AG08395 (cell line): ENCODE measurements at regions not wholly inside any gene's neighbourhood (a gene's known extent, or its start where the extent isn't known, plus 50 kb on each side); places are given as distances from the start of the nearest gene placed in this dataset.

Experiments
- DNase-seq: peaks from one replicate; pipeline ENCODE4 v3.0.0; 2012; ENCODE audit warnings: mixed read lengths, low spot score

DNA sequence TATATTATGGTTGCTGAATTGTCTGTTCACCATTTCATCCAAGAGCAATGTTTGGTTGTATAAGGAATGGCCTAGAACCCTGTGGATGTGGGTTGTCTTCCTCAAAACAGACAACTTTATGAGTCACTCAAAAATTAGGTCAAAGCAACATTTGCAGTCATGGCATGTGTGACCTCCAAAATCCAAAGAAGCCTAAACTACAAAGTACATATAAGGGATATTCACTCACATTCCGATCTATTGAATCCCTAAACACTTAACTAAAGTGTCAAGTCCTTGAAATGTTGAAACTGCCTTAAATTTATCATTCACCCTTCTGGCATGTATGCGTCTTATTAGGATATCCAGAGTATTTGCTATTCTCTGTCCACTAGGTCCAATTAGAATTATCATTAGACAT, 491.5 kb downstream of the NUF2 start:
- no peak for DNase-seq

DNA sequence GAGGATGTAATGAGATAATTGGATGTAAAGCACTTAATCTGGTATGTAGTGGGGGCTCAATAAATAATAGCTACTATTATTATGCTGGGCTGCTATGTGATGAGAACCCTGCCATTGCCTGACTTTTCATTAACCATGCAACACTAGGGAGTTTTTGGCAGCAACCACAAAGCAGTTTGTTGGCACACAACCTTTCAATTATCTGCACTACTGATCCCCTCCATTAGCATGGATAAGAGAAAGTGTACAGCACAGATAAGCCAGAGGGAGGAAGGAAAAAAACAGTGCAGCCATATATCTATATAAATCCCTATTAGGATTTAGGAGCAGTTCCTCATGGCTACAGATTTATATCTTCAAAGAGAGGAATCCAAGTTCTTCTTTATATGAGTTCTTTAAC, 498.5 kb downstream of the NUF2 start:
- DNase-seq: no peak

DNA sequence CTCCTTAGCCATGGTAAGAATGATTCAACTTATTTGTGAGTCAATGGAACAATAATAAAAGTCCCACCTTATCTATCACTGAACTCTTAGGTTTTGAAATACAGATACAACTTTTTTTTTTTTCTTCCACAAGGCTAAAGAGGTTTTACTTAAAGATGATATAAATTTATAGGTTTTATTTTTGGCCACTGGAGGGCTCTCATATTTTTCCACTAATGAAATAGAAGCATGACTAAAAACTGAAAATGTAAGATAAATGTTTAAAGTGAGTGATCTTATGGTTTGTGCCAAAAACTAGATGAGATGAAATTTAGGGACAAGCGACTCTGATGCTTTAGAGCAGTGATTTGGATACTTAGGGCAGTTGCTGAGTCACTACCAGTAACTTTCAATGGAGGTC, 499.0 kb downstream of the NUF2 start:
- DNase-seq: peak; percentile 13

DNA sequence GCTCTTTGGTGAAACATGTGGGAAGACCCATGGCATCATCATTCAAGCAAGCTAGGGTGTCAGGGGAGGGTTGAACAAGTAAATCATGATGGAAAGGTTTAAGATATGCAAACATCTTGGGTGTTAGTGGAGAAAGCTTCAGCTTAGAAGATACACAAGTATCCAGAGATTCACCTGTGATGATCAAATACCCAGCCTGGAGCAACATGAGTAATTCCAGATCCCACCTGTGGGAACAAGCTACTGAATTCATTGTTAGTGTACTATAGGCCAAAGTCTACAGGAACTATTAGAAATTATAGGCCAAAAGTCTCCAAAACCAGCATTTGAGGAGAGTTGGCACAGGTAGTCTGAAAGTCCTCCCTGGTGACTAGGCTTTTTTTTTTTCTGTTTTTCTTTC, 499.9 kb downstream of the NUF2 start:
- DNase-seq: no peak

DNA sequence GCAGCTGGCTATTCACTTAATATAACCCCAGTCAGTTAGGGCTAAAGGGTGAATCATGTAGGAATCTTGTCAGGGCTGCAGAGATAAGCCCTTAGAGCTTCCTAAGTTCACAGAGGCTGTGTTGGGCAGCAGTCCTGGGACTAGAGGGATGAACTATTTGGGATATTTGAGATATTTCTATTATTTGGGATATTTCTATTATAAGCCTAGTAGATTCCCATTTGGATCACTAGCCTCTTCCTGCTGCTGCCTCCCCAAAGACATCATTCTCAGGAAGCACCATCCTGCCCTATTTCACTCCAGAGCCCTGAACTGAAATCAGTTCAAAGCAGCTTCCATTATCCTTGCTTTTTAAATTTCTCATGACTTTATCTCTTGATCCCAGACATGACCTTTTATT, 501.3 kb downstream of the NUF2 start:
- no peak for DNase-seq

DNA sequence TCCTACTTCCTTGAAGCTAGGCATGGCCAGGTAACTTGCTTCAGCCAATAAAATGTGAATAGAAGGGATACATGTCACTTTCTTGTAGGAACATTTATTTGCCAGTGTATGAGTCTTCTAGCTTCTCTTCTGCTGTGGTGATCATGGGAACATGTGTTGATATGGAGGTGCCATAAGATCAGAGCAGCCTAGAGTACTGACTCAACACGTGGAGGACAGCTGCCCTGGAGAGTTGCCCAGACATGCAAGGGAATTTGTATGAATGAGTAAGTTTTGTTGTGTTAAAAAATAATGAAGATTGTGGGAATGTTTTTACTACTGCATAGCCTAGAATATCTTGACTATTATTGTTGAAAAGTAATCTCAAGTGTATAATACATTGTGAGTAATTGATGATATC, 502.3 kb downstream of the NUF2 start:
- peak; percentile 84 for DNase-seq

DNA sequence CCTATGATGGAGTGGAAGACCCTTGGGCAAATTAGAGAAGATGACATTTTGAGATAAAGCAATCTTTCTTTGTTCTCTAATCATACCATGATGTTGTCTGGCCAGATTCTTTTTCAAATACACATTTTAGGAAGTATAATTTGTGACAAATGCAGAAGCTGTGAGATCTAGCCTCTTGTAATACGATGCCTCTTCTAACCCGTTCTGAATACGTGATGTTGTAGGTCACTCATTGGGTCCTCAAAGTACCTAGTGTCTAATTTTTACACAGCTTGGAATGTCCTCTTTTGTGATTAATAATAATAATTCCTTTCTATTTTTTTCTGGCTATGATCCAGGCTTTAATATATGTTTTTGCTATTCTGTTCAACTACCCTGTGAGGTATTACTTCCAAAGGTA, 502.7 kb downstream of the NUF2 start:
- peak; percentile 19 for DNase-seq

DNA sequence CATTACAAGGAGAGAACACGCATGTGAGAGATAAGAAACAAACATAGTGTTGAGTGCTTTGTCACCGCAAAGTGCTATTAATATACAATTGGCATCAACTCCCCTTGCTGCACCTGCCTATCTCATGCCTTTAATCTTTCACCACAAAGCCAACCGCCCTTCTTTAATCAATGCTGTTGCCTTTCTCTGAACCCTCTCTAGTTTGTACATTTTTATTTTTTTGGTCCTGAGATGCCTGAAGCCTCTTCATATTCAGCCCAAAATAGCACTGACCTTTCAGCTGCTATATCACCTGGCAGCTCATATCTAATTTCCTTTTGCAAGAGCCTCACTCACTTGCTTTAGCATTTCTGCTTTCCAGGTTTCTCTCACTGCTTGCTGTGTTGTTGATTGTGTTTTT, 504.7 kb downstream of the NUF2 start:
- DNase-seq: no peak

DNA sequence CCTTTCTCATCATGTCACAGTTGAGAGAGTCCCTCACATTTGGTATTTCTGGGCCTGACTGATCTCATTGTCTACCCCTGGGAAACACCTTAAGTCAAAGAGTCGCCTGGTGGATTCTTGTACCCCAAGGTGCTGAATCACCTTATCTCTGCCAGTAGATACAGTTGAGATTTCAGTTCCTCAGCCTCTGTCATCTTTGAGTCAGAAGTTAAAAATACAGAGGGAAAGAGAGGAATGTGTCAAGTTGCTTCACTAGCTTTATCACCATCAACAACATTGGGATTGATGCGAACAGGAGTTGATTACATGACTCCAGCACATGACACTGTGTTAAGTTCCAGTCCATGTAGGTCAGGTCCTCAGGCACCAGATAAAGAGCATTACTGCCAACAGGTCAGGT, 513.0 kb downstream of the NUF2 start:
- no peak for DNase-seq

DNA sequence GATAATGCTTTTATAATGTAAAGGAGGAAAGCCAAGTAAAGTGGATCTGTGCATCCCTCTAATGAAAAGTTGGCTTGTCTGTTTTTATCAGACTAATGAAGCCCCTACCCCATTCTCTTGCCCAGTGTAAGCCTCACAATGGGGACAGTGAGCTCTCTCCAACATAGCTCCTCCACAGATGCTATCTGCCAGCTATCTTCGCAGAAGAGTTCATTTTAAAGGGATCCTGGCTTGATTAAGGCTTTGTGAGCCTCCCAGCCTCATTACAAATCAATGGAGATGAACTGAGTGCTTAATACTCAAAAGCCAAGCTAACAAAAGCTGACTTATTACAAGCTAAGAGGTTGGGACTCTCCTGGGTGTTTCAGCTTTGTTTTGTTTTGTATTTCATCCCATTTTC, 514.7 kb downstream of the NUF2 start:
- DNase-seq: no peak

DNA sequence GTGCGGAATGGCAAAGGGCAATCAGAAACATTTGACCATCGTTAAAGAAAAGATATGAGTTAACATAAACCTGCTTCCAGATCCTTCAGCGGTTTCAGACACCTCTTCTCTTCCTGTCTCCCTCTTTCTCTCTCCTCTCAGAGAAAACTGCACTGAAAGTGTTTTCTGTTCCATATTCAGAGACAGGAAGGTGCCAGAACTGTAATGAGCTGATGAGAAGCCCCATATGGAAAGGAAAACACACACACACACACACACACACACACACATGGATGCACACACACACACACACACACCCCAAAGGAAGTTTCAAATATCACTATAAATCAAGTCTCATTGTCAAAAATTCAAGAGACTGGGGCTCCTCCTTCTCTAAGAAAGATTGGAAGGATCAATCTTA, 515.5 kb downstream of the NUF2 start:
- DNase-seq: no peak

DNA sequence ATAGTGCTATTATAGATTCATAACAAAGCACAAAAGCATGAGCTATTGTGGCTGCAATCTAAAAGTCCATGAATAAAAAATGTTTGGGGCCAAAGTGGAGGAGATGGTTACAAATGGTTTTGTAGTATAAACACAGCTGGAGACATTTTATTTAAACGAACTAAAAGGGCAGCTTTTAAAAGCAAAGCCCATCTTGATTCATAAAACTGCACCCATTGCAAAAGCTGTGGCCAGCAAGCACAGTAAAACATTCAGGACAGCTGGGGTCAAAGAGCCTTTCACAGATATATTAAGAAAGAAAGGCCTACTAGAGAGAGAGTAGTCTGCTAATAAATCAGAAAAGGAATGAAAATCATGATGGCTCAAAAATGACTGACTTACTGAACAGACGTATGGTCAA, 520.8 kb downstream of the NUF2 start:
- peak; percentile 3 for DNase-seq

DNA sequence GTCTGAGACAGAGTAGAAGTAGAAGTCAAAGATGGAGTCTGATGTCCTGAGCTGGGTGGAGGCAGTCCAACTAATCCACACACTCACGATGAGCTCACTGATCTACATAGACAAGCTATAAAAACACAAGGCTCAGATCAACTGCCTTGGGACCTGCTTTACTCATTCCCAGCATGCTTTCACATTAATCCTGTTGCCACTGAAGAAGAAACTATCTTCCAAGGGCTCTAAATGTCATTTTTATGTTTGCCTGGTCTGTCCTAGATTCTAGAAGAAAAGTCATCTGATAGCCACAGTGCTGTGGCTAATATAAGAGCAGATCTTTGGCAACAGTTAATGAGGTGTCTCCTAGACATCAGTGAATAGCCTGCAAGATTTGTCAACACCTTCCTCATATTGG, 522.7 kb downstream of the NUF2 start:
- DNase-seq: peak; percentile 85

DNA sequence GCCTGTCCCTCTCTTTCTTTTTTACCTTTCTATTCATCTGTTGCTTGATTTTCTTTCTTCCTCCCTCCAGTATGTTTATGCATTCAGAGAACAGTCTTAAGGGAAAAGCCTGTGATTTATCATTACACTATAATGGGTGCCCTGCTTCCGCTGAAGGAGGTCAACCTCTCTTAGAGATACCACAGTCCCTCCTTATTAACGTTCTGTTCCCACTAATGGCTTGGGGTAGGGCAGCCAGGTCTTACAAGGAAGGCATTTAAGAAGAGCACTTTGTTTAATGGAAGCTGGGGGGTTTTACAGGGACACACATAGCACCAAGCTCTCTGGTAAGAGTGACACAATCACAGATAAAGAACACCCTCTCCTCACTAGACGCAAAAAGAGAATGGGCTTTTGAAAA, 523.5 kb downstream of the NUF2 start:
- no peak for DNase-seq

DNA sequence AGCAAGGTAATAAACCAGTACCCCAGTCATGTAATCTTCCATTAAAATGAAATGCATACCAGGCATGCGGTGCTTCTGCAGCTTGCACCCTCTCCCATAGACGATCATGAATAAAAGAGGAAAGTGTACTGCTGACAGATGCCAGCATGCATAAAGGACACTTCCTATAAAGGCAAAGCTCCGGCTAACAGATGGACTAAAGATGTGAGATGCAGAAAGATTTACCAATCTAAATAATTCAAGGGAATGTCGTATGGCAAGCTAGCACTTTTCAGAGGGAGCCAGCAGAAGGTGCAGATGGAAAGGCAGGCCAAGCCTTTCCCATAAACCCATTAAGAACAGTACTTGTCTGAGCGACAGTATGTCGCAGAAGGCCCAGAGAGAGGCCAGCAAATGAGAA, 542.0 kb downstream of the NUF2 start:
- DNase-seq: no peak

DNA sequence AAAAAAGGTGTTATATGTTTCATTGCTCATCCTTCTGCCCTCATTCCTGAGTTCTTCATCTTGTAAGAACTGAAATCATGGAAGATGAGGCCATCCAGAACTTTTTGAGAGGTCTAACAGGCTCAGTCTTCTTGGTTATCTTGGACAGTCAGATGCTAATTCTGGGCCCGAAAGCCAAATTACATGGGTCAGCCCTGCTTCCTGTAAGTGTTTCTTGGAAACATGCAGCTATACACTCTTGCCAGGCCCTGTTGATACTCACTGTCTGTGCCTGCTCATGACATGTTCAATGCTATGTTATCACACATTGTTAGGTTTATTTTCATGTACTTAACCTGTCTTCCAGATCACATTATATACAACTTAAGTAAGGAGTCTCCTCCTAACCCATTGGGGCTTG, 542.5 kb downstream of the NUF2 start:
- no peak for DNase-seq

DNA sequence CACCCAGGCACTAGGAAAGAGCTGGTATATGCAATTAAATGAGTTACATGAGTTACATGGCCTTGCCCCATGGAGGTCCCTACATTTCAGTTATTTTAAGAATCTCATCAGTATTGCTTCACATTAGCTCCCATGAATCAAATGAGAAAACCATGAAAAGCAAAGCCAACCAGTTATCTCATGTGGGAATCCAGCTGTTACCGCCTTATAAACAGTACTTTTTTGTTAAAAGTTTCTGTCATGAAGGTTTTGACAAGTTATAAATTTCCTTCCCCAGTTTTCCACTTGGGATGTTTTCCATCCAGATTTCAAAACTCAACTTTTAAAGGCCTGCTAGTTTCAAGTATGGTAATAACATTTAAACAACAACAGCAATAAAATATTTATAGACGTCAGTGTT, 544.8 kb downstream of the NUF2 start:
- no peak for DNase-seq

DNA sequence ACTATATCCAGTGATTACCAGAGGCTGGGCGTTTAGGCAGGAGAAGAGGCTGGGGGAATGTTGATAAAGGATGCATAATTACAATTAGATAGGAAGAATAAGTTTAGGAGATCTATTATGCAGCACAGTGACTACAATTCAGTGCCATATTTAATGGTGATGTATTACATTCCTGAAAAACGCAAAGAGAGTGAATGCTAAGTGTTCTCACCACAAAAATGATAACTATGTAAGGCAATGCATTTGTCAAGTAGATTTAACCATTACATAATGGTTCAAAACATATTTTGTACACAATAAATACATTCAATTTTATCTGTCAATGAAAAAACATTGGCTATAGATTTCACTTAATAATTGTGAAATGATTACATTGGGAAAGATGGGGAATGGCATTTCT, 548.9 kb downstream of the NUF2 start:
- DNase-seq: peak; percentile 16

DNA sequence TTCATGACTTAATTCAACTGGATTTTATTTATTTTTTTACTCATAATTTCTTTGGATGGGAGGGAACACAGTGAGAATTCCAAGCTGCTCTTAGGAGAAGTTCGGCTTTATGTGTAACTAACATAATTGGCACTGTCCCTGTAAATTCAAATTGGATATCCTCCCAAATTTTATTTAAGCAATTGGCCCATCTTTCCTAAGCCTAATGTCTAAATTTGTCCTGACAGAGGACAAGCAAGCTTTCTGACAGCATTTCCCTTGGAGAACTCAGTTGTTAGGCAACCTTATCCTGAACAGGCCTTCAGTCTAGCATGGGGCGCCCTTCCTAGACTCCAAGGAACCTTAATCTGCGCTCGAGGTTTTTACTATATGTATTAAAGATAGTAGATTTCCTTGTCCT, 550.3 kb downstream of the NUF2 start:
- no peak for DNase-seq

DNA sequence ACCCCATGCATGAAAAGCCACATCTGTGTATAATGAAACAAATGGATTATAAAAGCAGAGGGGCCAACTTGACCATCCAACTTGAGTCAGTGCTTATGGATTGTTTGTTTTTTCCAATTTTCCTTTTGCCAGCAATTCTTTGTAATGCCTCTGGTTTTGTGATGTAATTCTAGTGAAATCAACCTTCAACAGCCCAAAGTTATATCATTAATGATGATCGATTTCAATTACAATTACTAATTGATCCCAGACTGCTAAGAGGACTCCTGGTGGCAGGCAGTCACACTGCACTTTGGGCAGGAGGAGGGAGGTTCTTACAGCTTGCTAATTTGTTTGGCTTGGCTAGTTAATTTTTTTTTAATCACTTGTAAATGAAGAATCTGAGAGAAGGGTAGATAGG, 552.3 kb downstream of the NUF2 start:
- DNase-seq: no peak

DNA sequence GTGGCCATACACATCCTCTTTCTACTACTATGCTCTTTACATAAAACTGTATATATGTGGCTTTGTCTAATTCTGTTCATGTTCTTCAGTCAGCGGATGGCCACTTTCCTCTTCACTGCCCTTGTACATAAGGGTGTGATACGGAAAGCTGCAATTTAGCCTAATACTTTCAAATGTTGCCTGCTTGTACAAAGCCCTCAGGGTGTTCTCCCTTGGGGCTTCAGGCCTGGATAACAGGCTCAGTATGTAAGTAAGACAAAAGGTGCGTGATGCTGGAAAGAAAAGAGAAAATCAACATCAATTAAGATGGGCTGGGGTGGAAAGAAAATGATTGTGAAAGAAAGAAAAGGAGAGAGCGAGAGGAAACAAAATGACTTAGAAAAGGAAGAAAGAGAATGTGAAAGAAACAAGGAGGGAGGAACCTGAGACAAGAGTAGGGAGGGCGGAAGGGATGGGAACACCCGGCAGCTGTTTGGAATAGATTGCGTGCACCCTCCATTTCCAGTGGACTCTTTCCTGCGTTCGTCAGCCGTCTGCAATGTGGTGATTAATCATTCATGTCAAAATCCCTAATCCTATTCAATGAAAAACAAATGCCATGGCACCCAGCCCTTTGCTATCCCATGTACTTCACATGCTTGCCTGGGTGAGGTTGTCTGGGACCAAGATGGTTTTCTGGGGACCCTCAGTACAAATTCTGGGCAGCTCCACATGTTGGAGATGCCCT, 553.6 kb downstream of the NUF2 start:
- peak; percentile 87 for DNase-seq

DNA sequence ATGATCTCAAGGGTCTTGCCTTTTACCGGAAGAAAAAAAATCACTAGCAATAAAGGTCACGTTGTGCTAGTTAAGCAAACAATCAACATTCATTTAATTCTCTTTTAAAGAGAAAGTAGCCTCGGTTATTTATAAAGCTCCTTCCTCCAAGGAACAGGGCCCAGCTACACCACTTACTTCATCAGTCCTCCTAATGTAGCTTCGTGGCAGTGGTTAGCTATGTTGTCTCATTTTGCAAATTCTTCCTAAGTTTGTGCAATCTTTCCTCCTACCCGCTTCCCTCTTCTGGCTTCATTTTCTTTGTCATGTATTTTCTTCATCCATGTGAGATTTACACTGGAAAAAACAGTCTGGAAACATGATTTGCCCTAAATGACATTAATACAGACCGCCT, 554.2 kb downstream of the NUF2 start:
- DNase-seq: peak; percentile 76

DNA sequence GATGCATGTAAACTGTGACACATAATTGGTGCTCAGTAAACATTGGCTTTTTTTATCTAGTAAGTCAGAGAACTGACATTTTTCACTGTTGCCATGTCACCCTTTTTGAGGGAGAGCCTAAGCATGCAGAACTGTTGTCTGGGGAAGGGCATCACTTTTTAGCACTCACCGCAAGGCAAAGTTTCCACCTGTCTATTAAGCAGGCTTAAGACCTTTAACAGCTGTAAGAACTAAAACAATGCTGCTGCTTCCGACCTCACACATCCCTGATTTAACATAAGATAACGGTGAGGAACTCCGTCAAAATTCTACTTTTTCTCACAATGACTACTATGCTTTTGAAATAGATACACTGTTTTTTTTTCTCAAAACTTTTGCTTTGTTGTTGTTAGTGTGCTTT, 554.8 kb downstream of the NUF2 start:
- DNase-seq: no peak

DNA sequence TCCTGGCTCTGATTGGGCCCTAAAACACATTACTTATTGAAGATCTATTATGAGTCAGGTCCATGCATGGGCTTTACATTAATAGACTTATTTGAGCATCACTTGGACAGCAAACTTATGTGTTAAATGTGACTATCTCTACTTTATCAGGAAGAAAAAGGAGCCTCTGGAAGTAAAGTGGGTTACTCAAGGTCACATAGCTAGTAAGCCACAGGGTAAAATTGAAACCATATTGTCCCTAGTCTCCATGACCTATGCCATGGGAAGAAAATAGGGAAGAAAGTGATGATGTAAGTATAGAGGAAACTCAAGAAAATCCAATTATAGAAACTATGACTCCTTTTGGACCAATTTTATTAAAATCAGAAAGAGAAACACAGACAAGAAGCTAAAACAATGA, 555.3 kb downstream of the NUF2 start:
- DNase-seq: peak; percentile 51

DNA sequence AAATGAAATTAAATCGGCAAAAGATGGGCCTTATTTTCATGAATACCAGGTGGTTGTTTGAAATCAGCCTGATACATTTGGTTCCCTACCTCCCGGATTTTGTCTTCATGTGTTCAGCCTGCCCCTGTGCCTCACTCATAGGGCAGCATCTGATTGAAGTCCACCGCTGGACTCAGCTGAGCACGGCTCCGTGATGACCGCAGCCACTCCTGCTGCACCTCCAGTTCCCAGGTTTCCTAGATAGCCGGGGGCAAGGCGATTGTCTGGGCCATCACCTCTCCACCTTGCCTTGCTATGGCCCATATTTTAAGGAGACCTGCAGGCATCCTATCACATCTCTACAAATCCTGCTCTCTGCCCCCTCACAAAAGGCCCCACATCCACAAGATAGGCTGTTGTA, 563.8 kb downstream of the NUF2 start:
- DNase-seq: no peak
